ENCODE measurements at regions not wholly inside any gene's neighbourhood (a gene's known extent, or its start where the extent isn't known, plus 50 kb on each side); places are given as distances from the start of the nearest gene placed in this dataset.

DNA sequence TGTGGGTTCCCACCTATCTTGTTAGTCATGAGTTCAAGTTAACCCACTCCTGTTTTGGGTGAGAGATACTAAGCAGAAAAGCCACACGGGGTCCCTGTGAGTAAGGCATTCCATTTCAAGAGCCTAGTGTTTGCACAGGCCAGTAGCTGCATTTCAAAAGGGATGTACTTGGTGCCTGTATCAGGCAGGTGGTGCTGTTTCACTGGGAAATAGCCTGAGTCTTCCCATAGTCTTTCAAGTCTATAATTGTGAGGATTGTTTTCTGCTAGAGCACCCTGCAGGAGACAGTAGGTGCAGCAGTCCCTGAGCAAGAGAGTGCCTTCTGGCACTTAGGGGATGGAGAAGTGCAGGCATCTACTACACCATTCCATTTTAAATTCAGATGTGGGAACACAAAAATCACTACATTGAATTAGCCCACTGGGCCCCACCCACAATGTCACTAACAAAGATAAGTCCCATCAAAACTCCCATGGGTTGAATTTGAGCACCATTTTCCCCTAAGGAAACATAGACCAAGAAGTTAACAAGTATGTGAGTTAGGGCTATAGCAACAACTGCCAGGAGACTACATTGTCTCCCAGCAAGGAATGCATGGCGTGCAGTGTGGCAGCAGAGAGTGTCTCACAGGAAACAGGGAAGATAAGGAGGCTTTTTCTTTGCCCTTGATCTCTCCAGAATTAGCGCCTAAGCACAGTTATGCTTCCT is 263.2 kb downstream of the COX7C start:
- peak; percentile 40 for DNase-seq

- DNase-seq, result no peak
Measured at GRCh38 chr5:86881493-86882090, 263.9 kb downstream of the COX7C start.

DNA sequence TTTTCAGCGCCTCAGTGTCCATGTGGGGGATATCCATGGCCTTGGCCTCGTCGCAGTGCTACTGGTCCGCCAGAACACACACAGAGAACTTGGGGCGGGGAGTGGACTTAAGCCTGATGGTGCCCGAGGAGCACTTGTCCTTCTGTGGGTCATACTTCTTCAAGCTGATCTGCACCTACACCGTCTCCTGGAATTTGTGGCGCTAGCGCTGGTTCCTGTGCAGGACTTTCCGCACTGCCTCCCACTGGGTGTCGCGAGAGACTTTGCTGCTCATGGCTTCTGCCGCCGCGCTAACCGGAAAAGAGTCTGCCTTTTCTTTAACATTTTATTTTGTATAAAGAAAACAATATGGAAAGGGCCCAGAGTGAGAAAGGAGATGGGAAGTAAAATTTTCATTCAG is 266.9 kb downstream of the COX7C start:
- no peak for DNase-seq

GRCh38 chr5:86885011-86885410 is 267.3 kb downstream of the COX7C start:
- no peak for DNase-seq

DNA sequence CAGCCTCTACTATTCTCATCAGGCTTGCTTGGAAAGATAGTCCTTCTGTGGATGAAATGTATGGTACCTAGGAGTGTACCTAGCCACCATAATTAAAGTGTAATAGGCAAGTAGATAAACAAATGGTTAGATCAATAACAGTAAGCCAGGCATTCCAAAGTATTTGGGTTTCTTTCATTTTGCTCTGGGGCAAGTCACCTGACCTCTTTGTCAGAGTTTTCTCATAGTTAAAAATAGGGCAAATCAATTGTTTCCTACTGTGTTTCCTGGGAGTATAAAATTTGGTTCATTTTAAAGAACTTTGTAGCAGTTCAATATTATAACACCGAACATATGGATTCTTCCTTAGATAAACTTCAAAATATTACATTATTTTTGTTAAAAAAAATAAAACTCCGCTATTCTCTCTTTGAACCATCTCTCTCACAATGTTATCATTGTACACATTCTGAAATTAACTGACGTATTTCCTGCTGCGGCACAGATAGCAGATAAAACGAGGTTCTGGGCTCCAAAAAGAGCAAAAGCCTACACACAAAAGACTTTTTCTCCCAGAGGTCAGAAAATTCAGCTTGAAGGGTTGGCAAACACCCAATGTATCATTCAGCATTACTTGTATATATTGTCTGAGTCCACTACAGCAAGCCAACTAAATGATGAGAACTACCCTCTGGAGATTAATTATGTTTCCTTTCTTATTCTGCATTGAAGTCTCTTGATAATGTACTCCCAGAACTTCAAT is 267.9 kb downstream of the COX7C start:
- DNase-seq, result no peak

DNA sequence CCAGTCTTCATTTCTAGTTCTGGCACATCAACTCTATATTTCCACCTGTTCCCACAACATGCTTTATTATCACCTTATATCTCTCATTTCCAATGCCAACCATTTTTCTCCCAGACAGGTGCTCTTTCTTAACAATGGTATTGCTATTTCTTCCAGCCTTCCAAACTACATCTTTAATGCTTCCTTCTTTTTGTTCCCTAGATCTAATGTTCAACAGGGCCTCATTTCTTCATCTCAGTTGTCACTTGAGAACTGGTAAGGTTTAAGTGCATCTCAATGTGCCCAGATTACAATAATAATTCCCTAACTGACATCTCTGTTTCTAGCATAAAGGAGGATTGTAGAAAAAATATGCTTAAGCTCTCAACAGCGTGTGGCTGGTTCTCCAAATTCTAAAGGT is 272.6 kb downstream of the COX7C start:
- no peak for DNase-seq

DNA sequence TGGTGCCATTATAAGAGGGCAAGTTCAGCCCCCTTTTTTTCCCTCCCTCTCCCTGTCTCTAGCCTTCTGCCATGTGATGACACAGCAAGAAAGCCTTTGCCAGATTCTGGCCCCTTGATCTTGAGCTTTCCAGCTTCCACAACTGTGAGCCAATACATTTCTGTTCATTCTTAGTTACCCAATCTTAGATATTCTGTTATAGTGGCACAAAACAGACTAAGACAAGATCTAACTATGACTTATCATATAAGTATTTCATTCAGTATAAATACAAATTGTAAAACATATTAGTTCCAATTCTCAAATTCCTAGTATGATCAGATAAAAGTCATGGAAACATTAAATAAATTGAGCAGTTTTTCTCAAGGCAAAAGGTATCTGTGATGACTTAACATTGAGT is 276.3 kb downstream of the COX7C start:
- no peak for DNase-seq

DNA sequence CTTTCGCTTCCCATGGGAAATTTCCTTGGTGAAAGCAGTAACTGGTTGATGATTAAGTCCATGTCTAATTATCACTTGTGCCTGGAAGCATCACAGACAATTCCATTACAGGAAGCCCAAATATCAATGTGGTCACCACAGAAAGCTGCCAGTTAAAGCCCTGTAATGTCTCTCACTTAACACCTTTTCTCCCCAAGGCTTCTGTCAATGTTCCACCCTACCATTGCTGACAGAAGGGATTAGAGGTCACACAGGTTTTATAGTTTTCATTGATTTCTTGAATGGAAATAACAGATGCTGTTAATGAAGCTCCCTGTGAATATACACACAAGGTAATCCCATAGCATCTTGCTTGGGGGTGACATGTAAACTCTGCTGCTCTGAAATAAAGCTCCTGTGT is 279.2 kb downstream of the COX7C start:
- no peak for DNase-seq

- no peak for DNase-seq
Measured at GRCh38 chr5:86909418-86910295, 291.9 kb downstream of the COX7C start.

GRCh38 chr5:86917117-86917579 is 299.4 kb downstream of the COX7C start:
- DNase-seq, result peak; percentile 8

DNA sequence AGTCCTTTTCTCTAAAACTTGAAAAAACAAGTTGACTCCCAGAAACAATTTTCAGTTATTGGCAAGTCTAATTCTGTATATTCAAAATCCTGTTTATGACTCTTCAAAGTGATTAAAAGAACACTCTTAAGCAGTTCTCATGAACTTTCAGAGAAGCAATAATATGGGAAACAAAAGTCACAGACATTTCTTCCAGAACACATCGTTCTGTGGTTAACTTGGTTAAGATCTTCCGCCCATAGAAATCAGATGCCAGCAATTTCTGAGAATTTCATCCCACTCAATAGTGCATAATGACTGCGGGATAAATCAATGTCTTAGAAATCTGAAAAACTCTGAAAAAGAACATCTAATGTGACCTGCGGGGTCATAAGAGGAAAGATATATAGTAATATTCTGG is 300.5 kb downstream of the COX7C start:
- no peak for DNase-seq

GRCh38 chr5:86926033-86926432 is 308.3 kb downstream of the COX7C start:
- no peak for DNase-seq

- DNase-seq, result no peak
Measured at GRCh38 chr5:86929123-86929766, 311.5 kb downstream of the COX7C start.

GRCh38 chr5:86951761-86952160 is 315.9 kb upstream of the RASA1 start:
- no peak for DNase-seq

GRCh38 chr5:86964889-86965288 is 302.8 kb upstream of the RASA1 start:
- no peak for DNase-seq

DNA sequence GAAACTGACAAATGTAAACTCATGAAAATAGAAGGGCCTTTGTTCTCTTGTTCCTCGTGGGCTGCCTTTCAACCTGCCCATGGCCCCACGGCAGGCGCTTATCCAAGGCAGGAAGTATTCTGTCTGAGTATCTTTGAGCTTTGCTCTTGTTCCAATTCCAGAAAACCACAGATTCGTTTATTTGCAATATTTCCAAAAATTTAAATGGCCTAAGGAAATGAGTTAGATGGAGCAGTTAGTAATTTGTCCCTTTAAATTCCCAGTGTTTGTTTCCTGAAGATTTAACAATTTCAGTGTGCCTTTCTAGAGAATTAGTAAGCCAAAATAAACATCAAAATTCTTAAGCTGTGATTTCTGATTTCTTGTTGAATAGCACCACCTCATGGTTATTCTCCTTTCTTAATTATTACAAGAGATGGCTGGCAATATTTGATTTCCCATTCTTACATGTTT is 299.4 kb upstream of the RASA1 start:
- DNase-seq, result no peak

DNA sequence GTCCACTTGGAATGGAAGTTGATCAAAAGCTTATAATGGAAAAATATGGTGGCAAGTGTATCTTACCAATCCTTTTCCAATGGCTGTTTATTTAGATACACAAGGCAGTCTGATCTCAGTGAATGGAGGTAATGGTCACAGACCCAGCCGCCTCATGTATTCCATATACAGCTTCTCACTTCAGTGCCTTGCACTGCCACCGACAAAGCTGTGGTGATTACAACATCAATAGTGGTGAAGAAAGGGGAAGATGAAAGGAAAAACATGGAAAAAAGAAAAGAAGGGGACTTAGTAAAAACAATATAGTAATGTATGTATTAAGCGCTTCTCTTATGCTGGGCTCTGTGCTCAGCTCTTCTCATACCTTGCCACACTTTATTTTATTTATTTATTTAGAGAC is 297.3 kb upstream of the RASA1 start:
- no peak for DNase-seq

DNA sequence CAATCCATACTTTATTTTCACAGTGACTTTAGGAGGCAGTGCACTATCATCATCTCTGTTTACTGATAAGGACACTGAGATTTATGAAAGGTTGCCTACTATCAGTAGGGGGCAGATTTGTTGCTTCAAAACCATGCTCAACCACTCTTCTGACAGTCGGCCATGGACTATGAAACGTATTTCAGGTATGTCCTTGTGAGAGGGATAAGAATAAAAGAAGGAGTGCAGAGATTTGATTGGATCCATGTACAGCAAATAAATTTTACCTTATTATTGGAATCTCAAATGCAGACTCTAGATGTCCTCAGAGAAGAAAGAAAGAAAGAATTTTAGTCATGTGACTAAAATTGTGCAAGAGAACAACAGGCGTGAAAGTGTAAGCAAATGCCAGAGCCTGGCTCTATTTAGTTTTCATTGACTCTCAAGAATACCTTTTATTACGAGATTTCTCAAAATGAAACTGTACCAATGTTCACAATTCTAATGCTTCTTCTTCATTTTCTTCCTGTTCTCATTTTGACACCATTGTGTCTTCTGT is 296.6 kb upstream of the RASA1 start:
- DNase-seq, result no peak

DNA sequence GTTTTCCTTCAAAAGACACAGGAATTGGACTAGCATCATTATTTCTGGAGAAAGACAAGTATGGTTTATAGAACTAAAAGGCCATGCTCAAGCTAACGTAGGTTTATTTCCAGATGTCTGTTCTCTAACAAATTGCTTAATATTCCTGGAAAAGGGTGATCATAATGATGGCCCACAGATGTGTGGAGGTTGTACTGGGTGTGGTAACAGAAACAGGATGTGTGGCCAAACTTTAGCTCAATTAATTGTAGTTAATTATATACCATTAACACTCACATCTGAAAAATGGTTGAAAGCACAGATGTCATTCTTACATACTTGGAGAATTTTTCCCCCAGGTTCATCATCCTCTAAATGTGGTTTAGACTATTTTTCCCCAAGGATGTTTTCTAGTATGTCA is 292.7 kb upstream of the RASA1 start:
- DNase-seq, result no peak

DNA sequence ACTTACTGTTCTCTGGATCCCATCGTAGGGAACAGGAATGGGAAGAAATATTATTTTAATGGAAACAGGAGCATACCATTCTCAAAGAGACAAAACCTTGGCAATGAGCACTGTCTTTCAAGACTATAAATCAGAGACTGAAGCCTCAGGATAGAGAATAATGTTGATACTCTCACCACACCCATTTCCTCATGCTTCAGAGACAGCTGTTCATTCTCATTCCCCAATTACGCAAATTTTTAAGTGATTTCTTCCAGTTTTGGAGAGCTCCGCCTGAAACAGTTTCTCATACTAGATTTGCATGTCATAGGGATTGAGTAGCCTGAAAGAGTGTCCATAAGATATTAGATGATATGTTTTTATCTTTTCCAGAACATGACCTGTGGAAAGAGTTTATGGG is 290.5 kb upstream of the RASA1 start:
- DNase-seq, result no peak

DNA sequence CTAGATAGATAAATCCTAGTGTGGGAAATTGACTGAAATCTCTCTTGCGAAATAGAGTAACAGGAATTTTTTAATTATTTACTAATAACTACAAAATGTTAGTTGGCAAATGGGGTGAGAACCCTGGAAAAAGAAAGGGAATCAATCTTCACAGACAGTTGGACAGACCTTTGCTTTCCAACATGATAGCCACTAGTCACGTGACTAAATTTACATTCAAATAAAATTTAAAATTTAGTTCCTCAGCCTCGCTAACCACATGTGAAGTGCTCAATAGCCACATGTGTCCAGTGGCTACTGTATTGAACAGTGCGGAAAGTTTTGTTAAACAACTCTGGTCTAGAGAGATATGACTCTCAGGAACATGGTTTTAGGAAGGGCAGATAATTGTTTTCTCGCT is 289.9 kb upstream of the RASA1 start:
- no peak for DNase-seq

GRCh38 chr5:86979811-86980411 is 287.8 kb upstream of the RASA1 start:
- no peak for DNase-seq
